ENCODE measurements at regions not wholly inside any gene's neighbourhood (a gene's known extent, or its start where the extent isn't known, plus 50 kb on each side); places are given as distances from the start of the nearest gene placed in this dataset.
"Not testable (repeated sequence)": the region's sequence is repeated elsewhere in the genome, so short reads cannot be mapped to it uniquely, and the experiment has no call there.

DNA sequence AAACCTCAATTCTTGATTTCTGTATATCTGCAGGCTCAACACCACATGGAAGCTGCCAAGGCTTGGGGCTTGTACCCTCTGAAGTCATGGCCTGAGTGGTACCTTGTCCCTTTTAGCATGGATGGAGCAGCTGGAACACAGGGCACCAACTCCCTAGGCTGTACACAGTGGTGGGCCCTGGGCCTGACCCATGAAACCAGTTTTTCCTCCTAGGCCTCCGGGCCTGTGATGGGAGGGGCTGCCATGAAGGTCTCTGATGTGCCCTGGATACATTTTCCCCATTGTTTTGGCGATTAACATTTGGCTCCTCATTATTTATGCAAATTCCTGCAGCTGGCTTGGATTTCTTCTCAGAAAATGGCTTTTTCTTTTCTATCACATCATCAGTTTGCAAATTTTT lies 131.6 kb downstream of the NDFIP2 start:
- no peak for DNase-seq (ENCODE audit: low read depth)
- no peaks in the 10 kb centered on the region for H3K36me3 ChIP-seq (ENCODE audit: control insufficient read depth, insufficient read depth, low read length)
- H3K27me3 ChIP-seq (ENCODE audit: control insufficient read depth, insufficient read depth, low read length): no peaks in the 10 kb centered on the region
- no peak overlapping the region for H3K4me3 ChIP-seq (ENCODE audit: low read depth, low read length)
- TF ChIP-seq, protein P1, sequence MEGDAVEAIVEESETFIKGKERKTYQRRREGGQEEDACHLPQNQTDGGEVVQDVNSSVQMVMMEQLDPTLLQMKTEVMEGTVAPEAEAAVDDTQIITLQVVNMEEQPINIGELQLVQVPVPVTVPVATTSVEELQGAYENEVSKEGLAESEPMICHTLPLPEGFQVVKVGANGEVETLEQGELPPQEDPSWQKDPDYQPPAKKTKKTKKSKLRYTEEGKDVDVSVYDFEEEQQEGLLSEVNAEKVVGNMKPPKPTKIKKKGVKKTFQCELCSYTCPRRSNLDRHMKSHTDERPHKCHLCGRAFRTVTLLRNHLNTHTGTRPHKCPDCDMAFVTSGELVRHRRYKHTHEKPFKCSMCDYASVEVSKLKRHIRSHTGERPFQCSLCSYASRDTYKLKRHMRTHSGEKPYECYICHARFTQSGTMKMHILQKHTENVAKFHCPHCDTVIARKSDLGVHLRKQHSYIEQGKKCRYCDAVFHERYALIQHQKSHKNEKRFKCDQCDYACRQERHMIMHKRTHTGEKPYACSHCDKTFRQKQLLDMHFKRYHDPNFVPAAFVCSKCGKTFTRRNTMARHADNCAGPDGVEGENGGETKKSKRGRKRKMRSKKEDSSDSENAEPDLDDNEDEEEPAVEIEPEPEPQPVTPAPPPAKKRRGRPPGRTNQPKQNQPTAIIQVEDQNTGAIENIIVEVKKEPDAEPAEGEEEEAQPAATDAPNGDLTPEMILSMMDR (IDR thresholded peaks at IDR 0.05; ENCODE audit: insufficient read depth, low read length, poor library complexity, severe bottlenecking): no peak

DNA sequence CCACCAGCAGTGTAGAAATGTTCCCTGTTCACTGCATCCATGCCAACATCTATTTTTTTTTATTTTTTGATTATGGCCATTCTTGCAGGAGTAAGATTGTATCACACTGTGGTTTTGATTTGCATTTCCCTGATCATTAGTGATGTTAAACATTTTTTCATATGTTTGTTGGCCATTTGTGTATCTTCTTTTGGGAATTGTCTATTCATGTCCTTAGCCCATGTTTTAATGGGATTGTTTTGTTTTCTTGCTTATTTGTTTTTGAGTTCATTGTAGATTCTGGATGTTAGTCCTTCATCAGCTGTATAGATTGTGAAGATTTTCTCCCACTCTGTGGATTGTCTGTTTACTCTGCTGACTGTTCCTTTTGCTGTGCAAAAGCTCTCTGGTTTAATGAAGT lies 126.9 kb downstream of the NDFIP2 start:
- H3K36me3 ChIP-seq (ENCODE audit: control insufficient read depth, insufficient read depth, low read length); H3K27me3 ChIP-seq (ENCODE audit: control insufficient read depth, insufficient read depth, low read length); DNase-seq (ENCODE audit: low read depth); H3K4me3 ChIP-seq (ENCODE audit: low read depth, low read length): not testable (repeated sequence)
